ENCODE measurements at regions not wholly inside any gene's neighbourhood (a gene's known extent, or its start where the extent isn't known, plus 50 kb on each side); places are given as distances from the start of the nearest gene placed in this dataset.

DNA sequence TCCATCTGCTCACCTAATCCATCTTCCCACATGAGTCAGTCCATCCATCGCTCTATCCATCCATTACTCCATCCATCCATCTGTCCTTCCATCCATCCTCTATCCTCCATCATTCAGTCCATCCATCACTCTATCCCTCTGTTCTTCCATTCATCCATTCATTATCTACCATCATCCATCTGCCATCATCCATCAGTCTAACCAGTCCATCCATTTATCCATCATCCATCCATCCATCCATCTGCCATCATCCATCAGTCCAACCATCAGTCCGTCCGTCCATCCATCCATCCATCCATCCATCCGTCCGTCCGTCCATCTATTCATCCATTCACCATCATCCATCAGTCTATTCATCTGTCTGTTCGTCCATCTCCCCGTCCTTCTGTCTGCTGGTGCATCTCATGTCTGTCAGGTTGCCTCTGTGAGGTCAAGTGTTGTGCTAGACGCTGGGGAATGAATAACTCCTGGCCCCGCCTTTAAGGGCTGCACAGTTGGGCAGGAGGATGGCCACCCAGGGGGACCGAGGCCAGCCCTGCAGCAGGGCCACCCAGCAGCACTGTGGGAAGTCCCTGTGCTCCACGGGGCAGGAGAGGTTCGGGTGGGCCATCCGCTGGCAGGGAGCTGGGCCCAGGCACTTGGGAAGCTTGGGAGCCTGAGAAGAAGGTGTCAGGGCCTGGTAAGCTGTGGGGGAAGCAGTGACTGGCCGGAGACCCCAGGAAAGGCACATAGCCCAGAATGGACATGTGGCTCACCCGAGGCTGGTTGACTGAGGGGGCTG is 137.1 kb downstream of the CTTN start:
- DNase-seq (ENCODE audit: low read depth): no peak

DNA sequence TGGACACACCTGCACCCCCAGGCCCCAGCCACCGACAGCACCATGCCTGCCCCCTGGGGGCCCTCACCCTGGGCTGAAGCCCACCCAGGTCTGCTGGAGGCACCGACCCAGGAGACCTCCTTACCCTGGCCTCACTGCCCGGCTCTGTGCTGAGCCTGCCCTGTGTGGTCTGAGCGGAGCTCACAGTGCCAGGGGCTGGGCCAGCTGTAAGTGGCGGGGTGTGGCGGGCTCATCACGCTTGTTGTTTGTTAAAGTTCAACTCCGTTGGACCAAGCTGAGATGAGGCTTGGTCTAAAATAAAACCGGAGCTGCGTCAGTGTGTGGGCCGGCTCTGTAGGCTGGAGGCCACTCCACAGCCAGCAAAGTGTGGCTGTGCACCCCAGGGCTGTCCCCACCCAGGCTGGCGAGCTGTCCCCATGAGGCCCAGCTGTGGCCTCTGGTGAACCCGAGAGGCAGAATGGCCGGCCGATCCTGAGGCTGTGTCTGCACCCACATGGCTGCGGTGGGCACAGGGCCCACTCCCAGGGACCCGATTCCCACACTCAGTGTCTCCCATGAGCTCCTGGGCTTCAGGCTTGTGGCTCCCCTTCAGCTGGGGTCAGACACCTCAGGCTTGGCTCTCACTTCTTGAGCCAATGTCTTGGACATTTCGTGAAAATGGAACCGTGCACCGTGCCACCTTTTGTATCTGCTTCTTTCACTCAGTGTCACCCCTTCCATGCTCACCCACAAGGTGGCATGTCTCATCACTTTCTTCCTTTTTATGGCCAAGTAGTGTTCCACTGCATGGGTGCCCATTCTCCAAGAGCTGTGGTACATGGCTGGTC is 137.9 kb downstream of the CTTN start:
- DNase-seq (ENCODE audit: low read depth): no peak

DNA sequence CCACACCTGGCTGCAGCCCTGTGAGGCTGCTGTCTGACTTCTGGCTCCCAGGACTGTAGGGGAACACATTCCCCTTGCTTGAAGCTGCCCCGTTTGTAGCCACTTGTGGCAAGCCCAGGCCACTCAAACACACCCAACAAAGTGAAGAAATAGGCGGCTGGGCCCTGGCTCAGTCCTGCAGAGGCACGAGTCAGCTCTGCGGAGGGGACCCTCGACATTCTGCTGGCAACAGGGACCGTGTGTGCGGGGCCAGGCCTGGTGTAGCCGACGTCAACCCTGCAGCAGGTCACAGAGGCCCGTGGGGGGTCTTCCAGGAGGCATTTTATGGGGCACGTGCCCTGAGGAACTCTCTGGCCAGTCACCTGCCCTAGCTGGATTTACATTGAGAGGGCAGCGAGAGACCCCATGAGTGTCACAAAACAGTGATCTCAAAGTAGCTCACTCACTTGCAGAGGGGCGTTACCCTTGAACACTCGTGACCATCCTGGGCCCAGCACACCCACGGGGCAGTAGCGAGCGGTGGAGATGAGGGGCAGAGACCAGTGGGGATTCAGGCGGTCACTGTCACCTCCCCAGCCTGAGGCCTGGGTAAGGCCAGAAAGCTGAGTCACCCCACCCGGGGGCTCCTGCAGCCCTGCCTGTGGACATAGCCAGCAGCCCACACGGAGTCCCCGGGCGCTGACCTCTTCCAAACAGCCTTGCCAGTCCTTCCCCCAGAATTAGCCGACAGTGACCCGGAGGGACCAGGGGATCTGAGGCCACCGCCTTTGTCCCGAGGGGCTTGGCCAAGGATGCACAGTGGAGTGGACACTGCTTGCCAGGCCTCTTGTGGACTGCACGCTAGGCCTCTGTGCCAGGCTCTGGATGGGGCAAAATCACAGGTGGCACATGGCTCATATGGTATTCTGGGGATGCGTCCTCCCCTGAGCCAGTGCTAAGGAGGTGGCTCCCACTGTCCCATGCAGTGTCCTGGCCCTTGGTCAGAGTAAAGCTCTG is 139.5 kb downstream of the CTTN start:
- no peak for DNase-seq (ENCODE audit: low read depth)

DNA sequence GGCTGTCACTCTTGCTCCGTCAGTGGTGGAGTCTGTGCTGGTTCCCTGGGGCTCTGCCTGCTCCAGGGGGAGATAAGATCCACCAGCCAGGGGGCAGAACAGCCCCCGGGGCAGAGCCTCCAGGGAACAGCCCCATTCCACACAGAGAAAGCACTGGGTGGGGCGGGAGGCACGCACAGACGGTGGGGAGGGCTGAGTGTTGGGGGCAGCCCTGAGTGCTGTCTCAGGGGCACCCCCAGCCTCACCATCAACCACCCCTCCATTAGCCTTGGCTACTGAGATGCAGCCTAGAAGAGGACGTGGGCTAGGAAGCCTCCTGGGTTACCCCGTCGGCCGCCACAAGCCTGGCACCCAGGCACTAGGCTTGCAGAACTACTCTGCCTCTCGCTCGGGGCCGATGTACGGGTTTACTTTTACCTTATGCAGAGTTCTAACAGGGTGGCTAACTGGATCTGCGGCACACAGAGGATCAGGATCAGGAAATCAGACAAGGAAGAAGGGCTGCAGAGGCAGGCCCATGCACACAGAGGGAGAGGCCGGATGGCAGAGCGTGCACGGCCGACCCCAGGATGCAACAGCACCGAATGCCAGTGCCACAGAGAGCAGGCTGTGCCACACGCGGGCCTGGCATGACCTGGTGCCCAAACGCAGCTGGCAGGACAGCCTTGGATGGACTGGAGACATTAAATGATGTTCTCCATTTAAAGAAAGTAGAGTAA is 140.5 kb downstream of the CTTN start:
- DNase-seq (ENCODE audit: low read depth): no peak

DNA sequence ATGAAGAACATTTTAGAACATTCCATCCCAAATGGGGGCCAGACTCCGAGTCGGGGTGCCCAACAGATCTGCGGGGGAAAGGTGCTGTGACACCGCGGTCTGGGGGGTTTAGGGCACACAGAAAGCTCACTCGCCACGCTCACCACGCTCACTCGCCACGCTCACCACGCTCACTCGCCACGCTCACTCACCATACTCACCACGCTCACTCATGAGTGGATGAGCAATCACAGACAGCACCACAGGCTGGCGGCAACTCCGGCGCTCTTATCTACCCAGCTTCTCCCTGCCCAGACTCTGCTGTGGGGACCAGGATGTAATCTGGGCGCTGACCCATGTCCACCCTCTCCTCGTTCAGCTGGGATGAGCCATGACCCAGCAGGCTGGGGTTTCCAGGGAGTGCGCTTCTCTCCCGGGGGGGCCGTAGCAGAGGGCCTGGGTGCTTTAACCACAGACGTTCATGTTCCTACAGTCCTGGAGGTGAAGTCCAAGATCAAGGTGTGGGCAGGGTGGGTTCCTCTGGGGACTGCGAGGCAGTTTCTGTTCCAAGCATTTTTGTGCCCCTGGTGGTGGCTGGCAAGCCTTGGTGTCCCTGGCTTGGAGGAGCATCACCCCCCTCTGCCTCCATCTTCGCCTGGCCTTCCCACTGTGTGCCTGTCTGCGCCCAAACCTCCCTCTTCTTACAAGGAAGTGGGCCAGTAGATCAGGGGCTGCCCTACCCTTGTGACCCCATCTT is 141.2 kb downstream of the CTTN start:
- no peak for DNase-seq (ENCODE audit: low read depth)

DNA sequence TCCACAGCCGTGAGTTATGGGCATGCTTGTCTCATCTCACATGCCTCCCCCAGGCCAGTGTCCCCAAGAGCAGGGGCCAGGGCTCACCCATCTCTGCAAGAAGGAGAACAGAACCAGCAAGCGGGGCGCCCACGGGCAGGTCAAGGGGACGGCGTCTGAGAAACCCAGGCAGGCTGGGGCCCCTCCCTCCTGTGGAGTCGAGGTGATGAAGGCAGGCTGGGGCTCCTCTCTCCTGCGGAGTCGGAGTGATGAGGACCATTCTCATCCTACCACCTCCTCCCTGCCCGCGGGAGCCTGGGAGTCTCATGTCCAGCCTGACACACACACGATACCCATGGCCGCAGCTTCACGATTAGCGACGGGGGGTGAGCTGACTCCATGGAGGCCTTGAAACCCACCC is 141.9 kb downstream of the CTTN start:
- no peak for DNase-seq (ENCODE audit: low read depth)

DNA sequence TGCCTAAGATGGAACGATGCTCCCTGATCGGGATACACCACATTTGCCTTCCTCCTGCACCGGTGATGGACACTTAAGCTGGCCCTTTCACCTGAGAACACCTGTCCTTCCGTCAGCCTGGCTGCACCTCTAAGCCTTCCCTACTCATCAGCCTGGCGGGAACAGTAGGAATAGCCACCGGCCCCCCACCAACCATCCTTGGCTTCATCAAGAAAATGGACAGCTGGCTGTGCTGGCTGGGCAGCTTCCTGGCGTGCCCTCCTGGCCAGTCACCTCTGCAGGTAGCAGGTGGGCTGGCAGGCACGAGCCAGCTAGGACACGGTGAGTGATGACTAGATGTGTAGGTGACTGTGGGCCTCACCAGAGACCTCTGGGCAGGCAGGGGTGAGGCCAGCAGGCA is 142.8 kb downstream of the CTTN start:
- no peak for DNase-seq (ENCODE audit: low read depth)

DNA sequence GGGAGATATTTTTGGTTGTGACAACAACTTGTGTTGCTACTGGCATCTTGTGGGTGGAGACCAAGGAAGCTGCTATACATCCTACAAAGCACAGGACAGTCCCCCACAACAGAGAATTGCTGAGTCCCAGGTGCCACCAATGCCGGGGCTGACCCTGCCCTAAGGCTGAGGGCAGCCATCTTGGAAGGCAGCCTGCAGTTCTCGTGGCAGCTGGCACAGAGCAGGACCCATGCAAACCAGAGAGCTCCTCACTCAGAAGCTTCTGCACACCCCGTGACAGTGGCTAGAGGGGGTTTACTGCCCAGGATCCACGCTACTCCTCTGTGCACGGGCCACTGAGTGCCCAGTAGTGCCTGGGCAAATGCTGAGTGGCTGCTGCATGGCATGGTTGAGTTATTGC is 143.4 kb downstream of the CTTN start:
- DNase-seq (ENCODE audit: low read depth): no peak

DNA sequence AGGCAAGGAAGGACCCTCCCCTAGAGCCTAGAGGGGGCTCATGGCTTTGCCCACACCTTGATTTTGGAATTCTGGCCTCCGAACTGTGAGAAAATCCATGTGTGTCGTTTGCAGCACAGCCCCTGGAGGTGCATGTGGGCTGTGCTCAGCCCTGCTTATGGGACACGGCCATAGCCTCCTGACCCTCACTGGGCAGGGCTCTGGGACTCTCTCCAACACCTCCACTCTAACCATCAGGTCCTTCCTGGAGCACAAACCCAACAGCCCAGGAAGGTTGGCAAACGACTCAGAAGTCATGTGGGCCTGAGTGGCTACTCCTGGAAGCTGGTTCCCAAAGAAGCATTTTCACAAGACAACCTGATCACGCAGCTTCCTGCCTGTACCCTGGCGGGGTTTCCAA is 144.1 kb downstream of the CTTN start:
- DNase-seq (ENCODE audit: low read depth): no peak

DNA sequence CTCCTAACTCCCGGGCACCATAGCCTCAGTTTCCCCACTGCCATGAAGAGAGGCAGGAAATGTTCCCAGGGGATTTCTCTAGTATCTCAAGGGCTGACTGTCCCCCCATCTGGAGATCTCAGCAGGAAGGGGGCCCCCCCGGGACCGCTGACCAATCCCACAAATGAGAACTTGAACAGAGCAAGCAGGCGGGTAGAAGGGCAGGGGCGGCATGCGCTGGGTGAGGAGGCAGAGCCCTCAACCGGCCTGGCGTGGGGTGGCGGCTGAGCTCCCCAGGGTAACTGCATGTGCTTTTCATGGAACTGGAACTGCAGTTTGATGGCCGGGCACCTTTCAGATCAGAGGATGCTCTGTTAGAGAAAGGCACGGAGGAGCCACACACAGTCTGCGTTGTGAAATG is 144.5 kb downstream of the CTTN start:
- no peak for DNase-seq (ENCODE audit: low read depth)

DNA sequence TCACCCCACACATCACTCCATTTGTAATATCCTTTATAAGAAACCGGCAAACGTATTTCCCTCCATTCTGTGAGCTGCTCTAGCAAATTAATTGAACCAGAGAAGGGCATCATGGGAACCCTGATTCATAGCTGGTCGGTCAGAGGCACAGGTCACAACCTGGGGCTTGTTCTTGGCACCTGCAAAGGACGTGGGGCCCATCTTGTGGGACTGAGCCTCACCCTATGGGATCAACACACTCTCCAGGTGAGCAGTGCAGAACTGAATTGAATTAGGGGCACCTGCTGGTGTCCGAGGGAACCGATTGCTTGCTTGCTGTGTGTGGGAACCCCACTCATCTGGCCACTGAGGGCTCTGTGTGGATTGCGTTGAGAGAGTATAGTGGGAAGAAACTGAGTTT is 145.3 kb downstream of the CTTN start:
- DNase-seq (ENCODE audit: low read depth): no peak

DNA sequence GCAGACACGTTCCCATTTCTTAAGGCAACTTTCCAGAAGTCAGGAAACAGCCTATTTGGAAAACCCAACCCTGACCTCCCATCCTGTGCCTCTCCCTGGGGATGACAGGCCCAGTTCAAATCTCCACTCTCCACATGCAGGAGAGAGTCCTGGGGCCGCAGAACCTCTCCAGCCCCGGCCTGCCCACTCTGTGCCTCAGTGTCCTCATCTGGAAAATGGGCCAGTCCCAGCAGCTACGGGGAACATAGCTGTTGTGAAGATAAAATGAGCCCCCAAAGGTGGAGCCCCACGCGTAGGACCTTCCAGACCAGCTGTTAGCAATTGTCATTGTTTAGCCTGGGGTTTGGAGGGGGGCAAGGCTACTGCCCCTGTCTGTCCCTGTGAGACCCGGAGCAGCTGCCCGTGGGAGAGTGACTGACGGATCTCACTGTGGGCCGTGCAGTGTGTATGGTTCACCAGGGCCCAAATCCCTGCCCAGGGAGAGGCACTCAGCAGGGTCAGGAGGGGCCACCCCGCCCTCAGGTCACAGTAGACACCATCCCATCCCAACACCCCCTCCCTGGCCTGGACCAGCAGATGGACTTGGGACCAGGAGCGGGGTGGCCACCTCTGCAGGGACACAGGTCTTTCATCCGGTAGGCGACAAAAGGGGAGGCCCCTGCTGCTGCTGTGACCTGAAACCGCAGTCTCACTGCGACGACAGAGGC is 145.9 kb downstream of the CTTN start:
- DNase-seq (ENCODE audit: low read depth): no peak

DNA sequence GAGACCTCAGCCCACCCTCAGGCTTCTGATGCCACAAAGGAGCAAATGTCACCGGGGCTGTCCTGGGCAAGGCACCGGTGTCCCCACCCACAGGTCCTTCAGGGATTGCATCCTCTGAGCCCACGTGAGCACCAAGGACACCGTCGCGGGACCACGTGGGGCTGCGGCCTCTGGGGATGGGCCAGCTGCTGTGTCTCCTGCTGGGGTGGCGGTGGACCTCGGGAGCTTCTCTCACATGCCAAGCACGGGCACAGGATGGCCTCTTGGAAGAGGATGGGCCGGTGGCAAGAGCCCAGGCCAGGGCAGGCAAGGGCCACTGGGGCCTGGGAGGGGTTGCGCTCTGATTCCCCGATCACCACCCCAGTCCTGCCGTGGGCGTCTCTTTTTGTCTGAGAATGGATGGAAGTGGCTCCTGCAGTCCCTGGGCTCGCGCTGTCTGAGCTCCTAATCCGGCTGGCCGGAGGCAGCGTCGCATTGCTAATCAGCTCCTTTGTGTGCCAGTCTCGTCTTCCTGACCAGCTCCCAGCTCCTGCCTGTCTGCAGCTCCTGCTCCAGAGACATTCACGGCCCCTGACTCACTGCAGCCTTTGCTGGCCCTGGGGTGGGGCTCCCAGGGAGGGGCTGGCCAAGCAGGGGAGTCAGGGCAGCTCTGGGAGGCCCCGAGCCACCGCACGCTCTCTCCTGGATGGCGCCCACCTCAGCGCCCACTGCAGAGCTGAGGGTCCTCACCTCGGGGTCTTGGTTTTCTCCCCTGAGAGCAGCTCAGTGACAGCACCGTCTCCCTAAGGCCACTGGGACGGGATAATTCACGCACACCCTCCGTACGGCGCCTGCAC is 146.7 kb downstream of the CTTN start:
- no peak for DNase-seq (ENCODE audit: low read depth)

DNA sequence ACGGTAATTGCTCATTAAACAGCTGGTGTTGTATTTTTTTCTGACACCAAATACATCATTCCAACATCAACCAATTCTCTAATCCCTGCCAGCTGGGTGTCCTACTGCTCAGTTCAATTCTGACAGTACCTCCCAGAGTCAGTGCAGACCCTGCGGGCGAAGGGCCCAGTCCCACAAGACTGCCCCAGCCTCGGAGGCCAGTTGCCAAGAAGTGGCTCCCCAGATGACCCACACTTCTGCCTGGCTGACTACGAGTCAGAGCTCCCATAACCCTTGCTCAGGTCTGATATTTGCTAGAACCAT is 147.2 kb downstream of the CTTN start:
- no peak for DNase-seq (ENCODE audit: low read depth)

DNA sequence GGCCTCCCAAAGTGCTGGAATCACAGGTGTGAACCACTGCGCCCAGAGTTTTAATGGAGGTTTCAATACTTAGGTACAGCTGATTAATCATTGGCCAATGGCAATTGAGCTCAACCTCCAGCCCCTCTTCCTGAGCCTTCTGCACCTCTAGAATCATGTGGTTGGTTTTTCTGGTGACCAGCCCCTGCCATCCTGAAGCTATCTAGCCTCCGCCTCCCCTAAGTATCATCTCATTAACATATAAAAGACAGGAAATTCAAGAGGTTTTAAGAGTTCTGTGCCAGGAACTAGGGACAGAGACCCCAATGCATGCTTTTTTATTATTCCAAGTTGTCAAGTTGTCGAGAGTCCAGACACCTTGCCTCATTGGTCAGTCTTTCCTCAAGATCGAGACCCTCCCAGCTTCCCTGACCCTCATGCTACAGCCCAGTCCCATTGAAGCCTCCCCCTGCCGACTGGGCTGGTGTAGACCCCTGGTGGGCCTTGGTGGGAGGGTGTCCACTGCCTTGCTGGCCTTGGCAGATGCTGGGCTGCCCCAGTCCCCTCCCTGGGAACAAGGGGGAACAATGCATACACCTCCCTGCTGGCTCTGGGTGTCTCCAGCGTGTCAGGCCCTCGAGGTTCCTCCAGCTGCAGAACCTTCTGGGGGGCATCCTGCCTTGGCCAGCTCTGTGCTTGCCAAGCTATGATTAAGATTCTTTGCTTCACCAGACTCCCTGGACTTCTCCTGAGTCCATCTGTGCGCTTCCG is 148.0 kb downstream of the CTTN start:
- no peak for DNase-seq (ENCODE audit: low read depth)

DNA sequence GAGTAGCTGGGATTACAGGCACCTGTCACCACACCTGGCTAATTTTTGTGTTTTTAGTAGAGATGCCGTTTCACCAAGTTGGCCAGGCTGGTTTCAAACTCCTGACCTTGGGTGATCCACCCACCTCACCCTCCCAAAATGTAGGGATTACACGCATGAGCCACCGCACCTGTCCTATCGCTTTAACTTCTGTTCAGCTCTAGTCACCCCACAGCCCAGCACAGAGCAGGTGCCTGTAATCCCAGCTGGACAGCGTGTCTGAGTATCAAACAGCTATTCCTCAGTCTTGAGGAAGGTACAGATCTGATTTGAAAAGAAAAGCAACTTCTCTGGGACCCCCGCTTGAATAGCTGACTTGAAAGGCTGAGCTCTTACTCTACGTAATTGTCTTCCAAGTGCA is 149.1 kb downstream of the CTTN start:
- no peak for DNase-seq (ENCODE audit: low read depth)

DNA sequence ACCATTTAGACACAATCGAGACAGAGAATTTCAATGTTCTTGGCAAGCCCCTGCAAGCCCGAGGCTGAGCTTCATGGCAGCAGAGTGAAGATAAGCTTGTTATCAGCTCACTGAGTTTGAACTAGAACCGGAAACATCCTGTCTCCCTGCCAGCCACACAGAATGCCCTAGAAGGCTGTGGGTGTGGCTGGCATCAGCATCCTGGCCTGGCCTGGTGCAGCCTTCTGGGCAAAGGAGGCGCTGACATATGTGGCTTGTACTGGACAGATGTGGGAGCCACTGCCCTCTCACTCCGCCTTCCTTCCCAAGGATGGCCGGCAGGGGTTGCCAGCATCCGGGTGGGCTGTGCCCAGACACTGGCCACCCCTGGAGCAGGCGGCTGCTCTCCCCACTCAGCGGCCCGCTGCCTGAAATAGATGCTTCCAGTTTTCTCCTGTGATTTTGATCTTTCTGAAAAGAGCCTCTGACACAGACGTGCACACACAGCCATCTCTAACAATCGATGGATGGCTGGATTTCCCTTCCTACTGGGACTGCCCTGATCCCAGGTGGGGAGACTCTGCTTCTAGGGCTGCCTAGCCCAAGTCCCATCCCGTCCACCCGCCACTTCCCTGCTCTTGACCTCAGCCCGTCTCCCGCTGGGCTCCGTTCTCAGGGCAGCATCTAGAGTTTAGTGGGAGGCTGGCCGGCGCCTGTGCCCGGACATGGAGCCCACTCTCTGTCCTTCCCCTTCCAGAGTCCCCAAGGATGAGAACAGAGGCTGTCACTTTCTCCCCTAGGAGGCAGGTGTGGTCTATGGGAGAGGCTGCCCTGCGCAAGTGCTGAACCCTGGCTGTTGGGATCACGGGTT is 149.7 kb downstream of the CTTN start:
- no peak for DNase-seq (ENCODE audit: low read depth)

DNA sequence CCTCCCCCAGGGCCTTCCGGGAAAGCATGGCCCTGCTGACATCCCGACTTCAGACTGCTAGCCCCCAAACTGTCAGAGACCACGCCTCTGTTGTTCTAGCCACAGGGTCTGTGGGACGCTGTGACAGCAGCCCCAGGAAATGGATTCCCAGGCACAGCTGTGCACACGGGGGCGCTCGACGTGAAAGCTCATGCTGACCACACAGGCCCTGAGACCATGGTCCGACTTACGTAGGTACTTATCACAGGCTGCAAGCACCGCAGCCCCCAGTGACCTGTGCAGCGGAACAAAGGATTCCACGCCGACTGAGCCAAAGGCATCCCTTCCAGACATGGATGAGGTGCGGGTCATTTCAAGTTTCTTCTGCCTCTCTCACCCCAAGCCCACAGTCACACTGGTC is 150.6 kb downstream of the CTTN start:
- no peak for DNase-seq (ENCODE audit: low read depth)
